ENCODE measurements at regions not wholly inside any gene's neighbourhood (a gene's known extent, or its start where the extent isn't known, plus 50 kb on each side); places are given as distances from the start of the nearest gene placed in this dataset.
"Not testable (repeated sequence)": the region's sequence is repeated elsewhere in the genome, so short reads cannot be mapped to it uniquely, and the experiment has no call there.

GRCh38 chr1:218916720-218917119, 257.0 kb upstream of the LYPLAL1 start:
- no peak for DNase-seq (ENCODE audit: low read depth, low spot score)

- no peak for DNase-seq (ENCODE audit: low read depth, low spot score)
Measured at GRCh38 chr1:218917656-218918055, 256.0 kb upstream of the LYPLAL1 start.

- no peak for DNase-seq (ENCODE audit: low read depth, low spot score)
Measured at GRCh38 chr1:218925777-218926176, 247.9 kb upstream of the LYPLAL1 start.

GRCh38 chr1:218926631-218927030, 247.0 kb upstream of the LYPLAL1 start:
- no peak for DNase-seq (ENCODE audit: low read depth, low spot score)

GRCh38 chr1:218930000-218930399, 243.7 kb upstream of the LYPLAL1 start:
- DNase-seq (ENCODE audit: low read depth, low spot score) = no peak

- no peak for DNase-seq (ENCODE audit: low read depth, low spot score)
Measured at GRCh38 chr1:218930472-218931241, 243.0 kb upstream of the LYPLAL1 start.

- DNase-seq (ENCODE audit: low read depth, low spot score) = no peak
Measured at GRCh38 chr1:218931324-218931723, 242.4 kb upstream of the LYPLAL1 start.

GRCh38 chr1:218933513-218933912, 240.2 kb upstream of the LYPLAL1 start:
- DNase-seq (ENCODE audit: low read depth, low spot score) = no peak

GRCh38 chr1:218935408-218935807, 238.3 kb upstream of the LYPLAL1 start:
- not testable (repeated sequence) for DNase-seq (ENCODE audit: low read depth, low spot score)

- no peak for DNase-seq (ENCODE audit: low read depth, low spot score)
Measured at GRCh38 chr1:218938259-218938658, 235.4 kb upstream of the LYPLAL1 start.

- no peak for DNase-seq (ENCODE audit: low read depth, low spot score)
Measured at GRCh38 chr1:218939095-218939494, 234.6 kb upstream of the LYPLAL1 start.

GRCh38 chr1:218942431-218942830, 231.2 kb upstream of the LYPLAL1 start:
- DNase-seq (ENCODE audit: low read depth, low spot score) = no peak

GRCh38 chr1:218943371-218943770, 230.3 kb upstream of the LYPLAL1 start:
- DNase-seq (ENCODE audit: low read depth, low spot score) = no peak

- peak; percentile 23 for DNase-seq (ENCODE audit: low read depth, low spot score)
Measured at GRCh38 chr1:218945050-218945449, 228.6 kb upstream of the LYPLAL1 start.

- DNase-seq (ENCODE audit: low read depth, low spot score) = no peak
Measured at GRCh38 chr1:218946147-218946546, 227.5 kb upstream of the LYPLAL1 start.

GRCh38 chr1:218948446-218948845, 225.2 kb upstream of the LYPLAL1 start:
- no peak for DNase-seq (ENCODE audit: low read depth, low spot score)

- no peak for DNase-seq (ENCODE audit: low read depth, low spot score)
Measured at GRCh38 chr1:218953386-218953785, 220.3 kb upstream of the LYPLAL1 start.

- no peak for DNase-seq (ENCODE audit: low read depth, low spot score)
Measured at GRCh38 chr1:218957971-218958370, 215.7 kb upstream of the LYPLAL1 start.

GRCh38 chr1:218959784-218960183, 213.9 kb upstream of the LYPLAL1 start:
- no peak for DNase-seq (ENCODE audit: low read depth, low spot score)

- DNase-seq (ENCODE audit: low read depth, low spot score) = no peak
Measured at GRCh38 chr1:218964471-218965185, 209.1 kb upstream of the LYPLAL1 start.

- no peak for DNase-seq (ENCODE audit: low read depth, low spot score)
Measured at GRCh38 chr1:218965821-218966220, 207.9 kb upstream of the LYPLAL1 start.

GRCh38 chr1:218967254-218967653, 206.4 kb upstream of the LYPLAL1 start:
- DNase-seq (ENCODE audit: low read depth, low spot score) = no peak

- peak; percentile 77 for DNase-seq (ENCODE audit: low read depth, low spot score)
Measured at GRCh38 chr1:218967836-218968235, 205.8 kb upstream of the LYPLAL1 start.

Data from astrocyte of the hippocampus (primary cell).